Endothelial cell of umbilical vein (primary cell): ENCODE measurements at regions not wholly inside any gene's neighbourhood (a gene's known extent, or its start where the extent isn't known, plus 50 kb on each side); places are given as distances from the start of the nearest gene placed in this dataset.

ENCODE experiments used
- BruUV-seq: library from RNA; stranded (reverse); fragments of 400-500 nt; replicated peaks from 2 replicates; lab custom pipeline; 2021; lab: Mats Ljungman, UMichigan
- CTCF ChIA-PET: fragments of 300-600, 350-600 bp; sonication (Branson Sonifier 250); formaldehyde crosslinking; loops from one replicate; lab custom pipeline; 2021; ENCODE audit warnings: antibody characterized with exemption, inconsistent platforms; lab: Charles Lee
- POLR2A ChIA-PET: fragments of 300-600, 350-600 bp; sonication (Branson Sonifier 250); formaldehyde crosslinking; loops from one replicate; lab custom pipeline; 2021; ENCODE audit warnings: antibody characterized with exemption, inconsistent platforms; lab: Charles Lee
- DNase-seq: peaks from one replicate; pipeline ENCODE4 v3.0.0-alpha.2; 2011; ENCODE audit warnings: low read depth, low spot score
- FAIRE-seq: peaks from 2 replicates; lab custom pipeline; 2011; peaks lifted over from hg19 to GRCh38; lab: Jason Lieb, UNC
- H2AFZ ChIP-seq: 2 replicates; pipeline ENCODE4 v1.6.0; 2012; ENCODE audit warnings: low read depth, low read length, control low read depth, inconsistent platforms
- H3K27ac ChIP-seq: 2 replicates; pipeline ENCODE4 v1.5.1; 2011; ENCODE audit warnings: low read depth, mild to moderate bottlenecking, control low read depth, low read length, moderate library complexity; ENCODE audit not compliant: insufficient read depth
- H3K27me3 ChIP-seq, 2 experiments: 2 replicates each; pipeline versions ENCODE4 v1.6.0 to v1.6.1; 2011; ENCODE audit warnings: low read length in 2 of 2, mixed read lengths in 1 of 2; ENCODE audit not compliant: control insufficient read depth in 2 of 2, insufficient read depth in 2 of 2
- H3K36me3 ChIP-seq, 2 experiments: 2 replicates in 1 of 2; 3 replicates in 1 of 2; pipeline ENCODE4 v1.5.1; 2011; ENCODE audit warnings: low read length in 2 of 2, mild to moderate bottlenecking in 1 of 2, moderate library complexity in 1 of 2; ENCODE audit not compliant: control insufficient read depth in 2 of 2, insufficient read depth in 2 of 2; ENCODE audit errors: extremely low read depth in 1 of 2
- H3K4me1 ChIP-seq: 3 replicates; pipeline ENCODE4 v1.5.1; 2011; ENCODE audit warnings: mild to moderate bottlenecking, low read length; ENCODE audit not compliant: control insufficient read depth, insufficient read depth; ENCODE audit errors: extremely low read depth
- H3K4me2 ChIP-seq: 2 replicates; pipeline ENCODE4 v1.6.1; 2011; ENCODE audit warnings: low read length, control low read depth, mixed read lengths; ENCODE audit not compliant: insufficient read depth
- H3K4me3 ChIP-seq, 3 experiments: fragments of 200-600 bp in 1 of 3; sonication (generic), shearing (Covaris generic) in 1 of 3; replicated peaks in 1 of 3; 2 replicates each; pipeline ENCODE4 v1.5.1; 2011 to 2016; ENCODE audit warnings: control low read depth in 3 of 3, low read length in 3 of 3, mild to moderate bottlenecking in 2 of 3, inconsistent platforms in 1 of 3, low read depth in 1 of 3, moderate library complexity in 1 of 3; ENCODE audit not compliant: insufficient read depth in 1 of 3
- H3K79me2 ChIP-seq: 2 replicates; pipeline ENCODE4 v1.6.0; 2012; ENCODE audit warnings: low read length, inconsistent platforms; ENCODE audit not compliant: control insufficient read depth, insufficient read depth
- H3K9ac ChIP-seq: replicated peaks from 2 replicates; pipeline ENCODE3; 2011; ENCODE audit warnings: low read length, control low read depth; ENCODE audit not compliant: insufficient read depth; ENCODE audit errors: extremely low read depth
- H3K9me1 ChIP-seq: replicated peaks from 3 replicates; pipeline ENCODE4 v1.6.0; 2011; ENCODE audit warnings: mild to moderate bottlenecking, low read length; ENCODE audit not compliant: control insufficient read depth, insufficient read depth; ENCODE audit errors: extremely low read depth
- H3K9me3 ChIP-seq: replicated peaks from 2 replicates; pipeline ENCODE4 v1.5.1; 2012; ENCODE audit warnings: low read length, inconsistent platforms; ENCODE audit not compliant: control insufficient read depth, insufficient read depth
- H4K20me1 ChIP-seq: replicated peaks from 2 replicates; pipeline ENCODE3; 2011; ENCODE audit warnings: mild to moderate bottlenecking, low read length; ENCODE audit not compliant: control insufficient read depth, insufficient read depth; ENCODE audit errors: extremely low read depth
- CTCF ChIP-seq, 2 donors: IDR thresholded peaks; 1 replicate in 1 of 2; 2 replicates in 1 of 2; pipeline ENCODE4 v1.5.1; 2011; ENCODE audit warnings: low read length in 2 of 2, mild to moderate bottlenecking in 2 of 2, moderate library complexity in 2 of 2, control low read depth in 1 of 2, inconsistent platforms in 1 of 2, low read depth in 1 of 2; ENCODE audit not compliant: insufficient read depth in 1 of 2; ENCODE audit errors: extremely low read depth in 1 of 2
- EZH2 ChIP-seq: IDR thresholded peaks from 2 replicates; pipeline ENCODE4 v1.6.1; 2012; ENCODE audit warnings: borderline replicate concordance, low read depth, mild to moderate bottlenecking, moderate library complexity, low read length, inconsistent platforms; ENCODE audit not compliant: severe bottlenecking
- FOS ChIP-seq: IDR thresholded peaks from 2 replicates; pipeline ENCODE4 v1.6.1; 2011; ENCODE audit warnings: mild to moderate bottlenecking, low read length, moderate library complexity, borderline replicate concordance; ENCODE audit not compliant: insufficient read depth
- GATA2 ChIP-seq: IDR thresholded peaks from 2 replicates; pipeline ENCODE4 v1.7.0; 2011; ENCODE audit warnings: low read depth, mild to moderate bottlenecking, moderate library complexity, mixed read lengths, low read length; ENCODE audit not compliant: insufficient read length, insufficient read depth
- JUN ChIP-seq: IDR thresholded peaks from 2 replicates; pipeline ENCODE4 v1.6.1; 2011; ENCODE audit warnings: borderline replicate concordance, low read depth; ENCODE audit not compliant: insufficient read length, insufficient read depth
- MAX ChIP-seq: IDR thresholded peaks from 2 replicates; pipeline ENCODE4 v1.6.1; 2011; ENCODE audit not compliant: insufficient read depth, insufficient read length
- MYC ChIP-seq: IDR thresholded peaks from one replicate; pipeline ENCODE4 v1.6.1; 2011; ENCODE audit warnings: mild to moderate bottlenecking, low read depth, low read length
- POLR2A ChIP-seq: IDR thresholded peaks from 2 replicates; pipeline ENCODE4 v1.6.1; 2012; ENCODE audit warnings: low read depth, mild to moderate bottlenecking, control low read depth, low read length
- POLR2AphosphoS5 ChIP-seq: IDR thresholded peaks from 2 replicates; pipeline ENCODE4 v1.6.1; 2012; ENCODE audit warnings: low read depth, mild to moderate bottlenecking, control low read depth, low read length, moderate library complexity; ENCODE audit not compliant: insufficient read depth
- dilution Hi-C: fragments of 300-500 bp; cut with MboI; formaldehyde crosslinking; loops from one replicate; pipeline ENCODE4 v1.15.0; 2019; ENCODE audit warnings: low sequenced_read_pairs; ENCODE audit not compliant: extremely low pct_ligation_motif_present
- intact Hi-C: fragments of 100-400 bp; cut with micrococcal nuclease; formaldehyde crosslinking; loops from one replicate; pipeline ENCODE4 v1.10.0; 2022

GRCh38 chr15:37199545-37199944 is 99.2 kb upstream of the MEIS2 start:
- TF ChIP-seq MAX (no peak), GATA2 (no peak), JUN (no peak), MYC (no peak), EZH2 (no peak), CTCF (IDR thresholded peaks at IDR 0.05; ENCODE audit: extremely low read depth in 1 of 2, insufficient read depth in 1 of 2, low read depth in 1 of 2, low read length in 2 of 2) (no peak), POLR2AphosphoS5 (no peak), POLR2A (no peak), FOS (no peak)
- Histone ChIP-seq H4K20me1 (no peaks in the 10 kb centered on the region), H3K36me3 (no peaks in the 10 kb centered on the region), H3K9me3 (no peaks in the 10 kb centered on the region), H3K79me2 (no peaks in the 10 kb centered on the region), H3K9me1 (no peaks in the 10 kb centered on the region), H2AFZ (no peak overlapping the region), H3K4me3 (no peak overlapping the region), H3K4me2 (no peak overlapping the region), H3K9ac (no peak overlapping the region), H3K27ac (no peak overlapping the region), H3K27me3 (no peaks in the 10 kb centered on the region), H3K4me1 (no peaks in the 10 kb centered on the region)
- dilution Hi-C loops = no loop called here
- CTCF ChIA-PET = no interaction called here
- FAIRE-seq (no peak), DNase-seq (no peak)
- intact Hi-C loops = no loop called here
- POLR2A ChIA-PET = no interaction called here
- BruUV-seq = no TSS peak
